ENCODE measurements at regions not wholly inside any gene's neighbourhood (a gene's known extent, or its start where the extent isn't known, plus 50 kb on each side); places are given as distances from the start of the nearest gene placed in this dataset.

DNA sequence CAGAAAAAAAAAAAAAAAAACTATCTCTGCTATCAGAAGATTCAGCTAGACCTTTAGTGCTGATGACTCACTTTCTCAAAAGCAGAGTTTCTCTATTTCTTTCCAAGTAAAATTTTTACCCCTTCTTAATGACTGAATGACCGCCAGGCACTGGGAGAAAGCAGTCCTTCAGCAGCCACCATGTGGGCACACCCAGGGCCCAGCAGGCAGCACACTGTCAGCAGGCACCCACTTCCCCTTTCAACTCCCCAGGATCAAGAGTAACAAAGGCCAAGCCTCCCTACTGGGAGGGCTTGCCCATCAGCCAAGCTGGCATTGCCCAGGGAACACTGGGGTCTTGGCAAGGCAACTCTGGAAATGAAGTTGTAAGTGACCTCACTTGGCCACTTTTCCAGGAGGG lies 201.9 kb upstream of the MAMLD1 start:
- no peak for DNase-seq
- Mint-ChIP-seq H3K27me3 (no peaks in the 10 kb centered on the region), H3K4me1 (no peaks in the 10 kb centered on the region), H3K4me3 (no peak overlapping the region), H3K27ac (no peak overlapping the region), H3K9me3 (no peaks in the 10 kb centered on the region), H3K36me3 (no peaks in the 10 kb centered on the region)

DNA sequence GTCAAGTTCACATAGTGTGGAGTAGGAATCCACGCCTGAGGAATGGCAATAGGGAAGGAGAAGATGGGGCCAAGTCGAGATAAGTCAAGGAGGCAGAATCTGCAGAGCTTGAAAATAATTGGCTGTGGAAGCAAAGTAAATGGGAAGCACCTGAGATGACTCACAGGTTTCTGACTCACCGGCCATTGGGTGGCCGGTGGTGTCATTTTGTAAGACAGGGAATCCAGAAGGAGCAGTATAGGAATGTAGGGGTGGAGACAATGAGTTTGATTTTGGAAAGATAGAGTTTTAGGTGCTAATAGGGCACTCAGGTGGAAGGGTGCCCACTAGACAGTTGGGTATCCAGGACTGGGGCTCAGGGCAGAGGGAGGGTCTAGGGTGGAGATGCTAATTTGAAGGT lies 201.0 kb upstream of the MAMLD1 start:
- Mint-ChIP-seq H3K4me1 (no peaks in the 10 kb centered on the region), H3K27me3 (no peaks in the 10 kb centered on the region), H3K27ac (no peak overlapping the region), H3K9me3 (no peaks in the 10 kb centered on the region), H3K36me3 (no peaks in the 10 kb centered on the region), H3K4me3 (no peak overlapping the region)
- DNase-seq = no peak

DNA sequence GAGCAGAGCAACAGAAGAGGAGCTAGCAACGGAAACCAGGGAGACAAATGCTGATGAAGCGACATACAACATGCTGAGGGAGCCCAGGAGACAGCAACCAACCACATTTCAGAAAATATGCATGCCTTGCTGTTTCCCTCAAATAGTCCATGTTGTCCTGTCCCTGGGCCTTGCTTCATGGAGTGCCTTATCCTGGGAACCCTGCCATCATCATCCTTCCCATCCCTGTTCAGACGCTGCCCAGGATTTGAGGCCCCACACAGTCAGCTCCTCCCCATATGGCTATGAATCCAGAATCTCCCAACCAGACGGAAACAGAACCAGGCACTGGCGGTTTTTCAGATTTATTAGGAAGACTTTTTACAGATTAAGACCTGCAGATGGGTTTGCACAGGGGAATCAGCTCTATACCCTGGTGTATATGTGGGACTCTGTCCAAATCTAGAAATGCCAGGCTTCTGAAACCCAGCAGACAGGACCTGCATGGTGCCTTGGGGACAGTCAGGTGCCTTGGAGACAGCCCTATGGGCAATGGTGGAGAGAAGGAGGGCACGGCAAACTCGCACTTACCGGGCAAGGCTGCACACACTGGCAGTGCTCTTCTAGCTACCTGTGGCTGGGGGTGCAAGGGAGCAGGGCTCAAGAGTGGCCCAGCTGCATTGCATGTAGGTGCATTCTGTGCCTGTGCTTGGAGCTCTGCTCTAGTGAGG lies 199.7 kb upstream of the MAMLD1 start:
- Mint-ChIP-seq H3K27ac (no peak overlapping the region), H3K27me3 (no peaks in the 10 kb centered on the region), H3K9me3 (no peaks in the 10 kb centered on the region), H3K4me1 (no peaks in the 10 kb centered on the region), H3K4me3 (no peak overlapping the region), H3K36me3 (no peaks in the 10 kb centered on the region)
- no peak for DNase-seq

DNA sequence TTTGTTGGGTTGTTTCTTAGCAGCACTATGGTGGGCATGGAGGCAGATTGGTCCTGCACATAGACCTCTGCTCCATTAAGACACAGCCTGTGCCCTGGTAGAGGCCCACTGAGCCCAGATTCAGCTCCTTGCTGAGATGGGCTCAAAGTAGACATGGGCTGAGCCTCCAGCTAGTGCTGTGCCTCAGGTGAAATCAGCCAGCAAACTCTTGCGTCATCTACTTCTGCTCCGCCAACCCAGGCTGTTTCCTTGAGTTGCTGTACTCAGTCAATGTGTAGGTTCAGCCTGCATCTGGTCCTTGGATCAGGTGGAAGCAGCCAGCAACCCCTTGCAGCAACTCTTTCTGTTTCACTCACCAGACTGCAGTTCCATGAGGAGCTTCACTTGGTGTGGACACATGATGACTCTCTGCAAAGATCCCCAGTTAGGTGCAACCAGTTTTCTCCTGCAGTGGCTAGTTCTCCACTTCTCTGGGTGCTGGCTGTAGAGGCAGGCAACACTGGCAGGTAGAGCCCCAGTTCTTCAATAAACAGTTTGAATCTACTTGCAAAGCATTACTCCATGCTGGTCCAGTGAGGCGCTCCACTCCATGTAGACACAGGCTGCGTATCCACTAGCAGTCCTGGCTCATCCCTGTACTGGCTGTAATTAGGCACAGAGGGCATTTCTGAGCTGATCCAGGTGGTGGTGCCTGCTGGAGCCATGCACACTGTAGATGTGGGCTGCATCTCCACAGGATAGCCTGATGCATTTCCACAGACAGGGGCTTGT lies 199.0 kb upstream of the MAMLD1 start:
- Mint-ChIP-seq H3K4me1 (no peaks in the 10 kb centered on the region), H3K36me3 (no peaks in the 10 kb centered on the region), H3K27ac (no peak overlapping the region), H3K9me3 (no peaks in the 10 kb centered on the region), H3K27me3 (no peaks in the 10 kb centered on the region), H3K4me3 (no peak overlapping the region)
- no peak for DNase-seq

DNA sequence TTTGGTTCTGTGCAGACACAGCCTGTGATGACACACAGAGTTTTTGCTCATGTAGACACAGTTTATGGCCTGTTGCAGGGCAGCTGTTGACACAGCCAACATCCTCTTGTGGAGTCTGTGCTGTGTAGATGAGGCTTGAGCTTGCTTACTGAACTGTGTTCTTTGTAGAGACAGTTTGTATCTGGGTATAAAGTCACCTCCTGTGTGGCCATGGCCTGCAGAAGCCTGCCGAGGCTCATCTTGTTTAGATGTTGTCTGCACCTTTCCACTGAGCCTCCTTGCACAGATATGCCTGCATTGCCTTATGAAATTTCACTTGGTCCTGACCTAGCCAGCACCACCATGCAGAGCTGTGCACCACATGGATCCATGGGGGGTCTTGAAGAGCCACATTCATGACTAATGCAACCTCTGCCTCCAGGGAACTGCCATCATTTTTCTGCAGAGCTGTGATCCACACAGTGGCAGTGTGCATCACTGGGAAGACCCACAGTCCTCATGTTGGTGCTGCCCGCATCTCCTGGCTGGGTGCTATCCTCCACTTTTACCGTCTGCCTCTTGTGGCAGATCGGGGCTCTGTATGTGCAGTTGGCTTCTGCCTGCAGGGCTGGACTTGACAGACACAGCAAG lies 198.0 kb upstream of the MAMLD1 start:
- Mint-ChIP-seq H3K27me3 (no peaks in the 10 kb centered on the region), H3K4me1 (no peaks in the 10 kb centered on the region), H3K9me3 (no peaks in the 10 kb centered on the region), H3K36me3 (no peaks in the 10 kb centered on the region), H3K27ac (no peak overlapping the region), H3K4me3 (no peak overlapping the region)
- DNase-seq = no peak

DNA sequence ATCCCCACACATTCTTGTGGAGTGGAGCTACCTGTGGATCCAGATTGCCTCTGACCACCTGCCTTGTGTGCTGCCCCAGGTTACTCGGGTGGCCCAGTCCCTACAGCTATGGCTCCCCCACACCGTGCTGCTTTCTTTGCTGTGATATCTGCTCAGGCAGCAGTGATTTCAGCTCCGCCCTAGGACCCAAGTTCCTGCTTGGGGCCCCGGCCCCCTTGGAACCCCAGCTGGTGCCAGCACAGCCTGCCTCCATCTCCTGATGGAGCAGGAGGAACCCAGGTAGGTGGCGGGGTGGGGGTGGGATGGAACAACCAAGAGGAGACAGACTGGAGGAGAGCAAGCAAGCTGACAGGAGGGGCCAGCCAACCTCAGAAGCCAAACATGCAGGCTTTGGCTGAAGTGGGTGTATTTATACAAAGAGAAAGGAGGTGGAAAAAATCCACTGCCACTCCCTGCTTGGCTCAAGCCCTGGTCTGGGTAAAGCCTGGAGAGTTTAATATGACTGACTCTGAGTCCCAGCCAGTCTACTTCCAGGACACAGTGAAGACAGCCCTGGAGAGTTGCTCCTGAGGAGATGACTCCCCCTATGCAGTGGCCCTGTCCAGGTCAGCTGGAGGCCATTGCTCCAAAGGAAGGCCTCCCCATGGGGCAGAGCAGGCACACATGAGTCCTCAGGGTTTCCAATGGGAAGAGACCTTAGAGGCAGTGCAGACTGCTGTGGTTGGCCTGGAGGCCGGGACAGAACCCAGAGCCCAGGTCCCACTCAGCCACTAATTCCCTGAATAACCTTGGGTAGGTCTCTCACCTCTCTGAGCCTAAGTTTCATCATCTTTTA lies 197.1 kb upstream of the MAMLD1 start:
- Mint-ChIP-seq H3K4me3 (no peak overlapping the region), H3K27ac (no peak overlapping the region), H3K9me3 (no peaks in the 10 kb centered on the region), H3K36me3 (no peaks in the 10 kb centered on the region), H3K27me3 (no peaks in the 10 kb centered on the region), H3K4me1 (no peaks in the 10 kb centered on the region)
- DNase-seq = no peak

DNA sequence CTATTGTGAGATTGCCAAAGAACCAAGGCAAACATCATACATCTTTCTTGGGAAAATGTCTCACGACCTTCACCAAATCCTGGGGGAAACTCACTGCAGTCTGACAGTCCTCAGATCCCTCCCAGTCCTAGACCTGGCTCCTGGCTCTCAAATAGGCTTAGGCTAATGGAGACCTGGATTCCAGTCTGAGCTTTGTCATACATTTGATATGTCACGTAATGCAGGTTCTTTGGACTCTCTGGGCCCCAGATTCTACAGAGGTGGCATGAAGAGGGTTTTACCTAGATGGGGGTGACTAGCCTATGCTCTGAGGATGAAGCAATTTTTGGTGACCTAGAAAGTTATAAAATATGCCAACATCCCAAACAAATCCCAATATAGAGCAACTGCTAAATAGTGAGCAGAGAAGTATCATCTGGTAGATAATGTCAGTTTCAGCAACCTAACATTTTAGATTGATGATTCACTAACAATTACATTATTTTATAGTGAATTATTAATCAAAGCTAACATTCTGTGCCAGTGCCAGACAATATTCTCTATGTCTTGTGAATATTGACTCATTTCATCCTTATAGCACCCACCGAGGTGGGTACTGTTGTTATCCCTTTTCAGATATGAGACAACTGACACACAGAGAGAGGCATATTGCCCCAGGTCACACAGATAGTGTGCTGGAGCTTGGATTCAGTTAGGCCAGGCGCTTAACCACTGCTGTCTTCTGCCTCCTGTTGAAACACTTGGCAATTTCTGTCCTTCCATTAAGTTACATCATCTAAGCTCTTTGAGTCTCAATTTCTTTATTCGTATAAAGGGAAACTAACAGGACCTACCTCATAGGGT lies 195.4 kb upstream of the MAMLD1 start:
- no peak overlapping the region for H3K4me3 Mint-ChIP-seq

DNA sequence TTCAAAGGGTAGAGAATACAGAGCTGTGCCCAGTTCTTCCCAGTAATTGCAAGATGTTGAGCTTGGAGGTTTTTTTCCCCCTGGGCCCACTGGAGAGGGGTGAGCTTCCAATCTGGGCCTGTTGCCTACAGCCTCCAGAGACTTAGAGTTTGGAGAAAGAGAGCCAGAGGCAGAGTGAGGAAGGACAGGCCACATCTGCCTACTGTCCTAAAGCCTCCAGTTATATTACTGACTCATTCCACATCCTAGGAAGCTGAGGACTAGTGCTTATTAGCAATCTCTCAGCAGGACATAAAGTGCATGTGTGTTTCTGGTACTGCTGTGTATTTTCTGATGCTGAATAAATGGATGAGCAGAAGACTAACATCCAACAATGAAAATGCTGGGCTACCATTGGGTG lies 181.0 kb upstream of the MAMLD1 start:
- Mint-ChIP-seq H3K9me3 (no peaks in the 10 kb centered on the region), H3K4me1 (no peaks in the 10 kb centered on the region), H3K27ac (no peak overlapping the region), H3K36me3 (no peaks in the 10 kb centered on the region), H3K4me3 (no peak overlapping the region), H3K27me3 (peaks cover 5% of the 10 kb centered on the region)
- DNase-seq = no peak

More for the DNA sequence above, 195.4 kb upstream of the MAMLD1 start:
- DNase-seq = no peak
- no peaks in the 10 kb centered on the region for H3K4me1 Mint-ChIP-seq
- no peaks in the 10 kb centered on the region for H3K9me3 Mint-ChIP-seq
- H3K27ac Mint-ChIP-seq = no peak overlapping the region
- H3K27me3 Mint-ChIP-seq = peaks cover 4% of the 10 kb centered on the region
- H3K36me3 Mint-ChIP-seq = no peaks in the 10 kb centered on the region

DNA sequence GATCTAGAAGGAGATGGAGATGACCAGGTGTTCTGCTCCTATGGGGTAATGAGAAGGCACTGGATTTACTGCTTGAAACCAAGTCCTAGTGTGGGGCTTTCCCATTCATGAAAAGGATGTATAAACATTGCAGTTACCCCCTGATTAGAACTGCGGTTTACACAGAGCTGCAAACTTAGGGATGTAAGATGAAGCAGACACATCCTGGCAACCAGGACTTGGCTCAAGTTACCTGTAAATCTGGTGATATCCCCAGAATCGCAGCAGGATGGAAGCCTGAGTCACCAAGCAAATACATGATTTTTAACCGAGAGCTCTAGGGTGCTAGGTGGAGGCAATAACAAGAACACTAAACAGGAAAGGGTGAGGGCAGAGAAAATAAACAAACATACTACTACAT lies 178.6 kb upstream of the MAMLD1 start:
- no peak overlapping the region for H3K27ac Mint-ChIP-seq
- no peaks in the 10 kb centered on the region for H3K4me1 Mint-ChIP-seq
- DNase-seq = no peak
- no peak overlapping the region for H3K4me3 Mint-ChIP-seq
- no peaks in the 10 kb centered on the region for H3K36me3 Mint-ChIP-seq
- H3K27me3 Mint-ChIP-seq = peaks cover 2% of the 10 kb centered on the region
- H3K9me3 Mint-ChIP-seq = no peaks in the 10 kb centered on the region

DNA sequence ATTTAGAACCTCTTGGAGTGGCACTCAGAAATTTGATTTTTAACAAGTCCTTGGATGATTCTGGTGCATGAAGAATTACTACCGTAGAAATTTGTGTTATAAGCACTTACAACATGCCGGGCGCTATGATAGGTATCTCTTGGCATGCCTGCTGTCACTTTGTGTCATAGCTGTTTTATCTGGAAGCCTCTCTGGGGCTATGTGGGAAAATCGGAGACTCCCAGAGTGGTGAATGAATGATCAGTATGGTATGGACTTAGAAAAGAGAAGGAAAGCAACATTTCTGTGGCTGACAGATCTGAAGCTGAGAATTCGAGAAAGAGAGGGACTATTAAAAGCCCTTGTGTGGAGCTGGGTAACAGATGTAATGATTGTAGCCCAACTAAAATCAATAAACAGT lies 177.4 kb upstream of the MAMLD1 start:
- Mint-ChIP-seq H3K4me3 (no peak overlapping the region), H3K9me3 (no peaks in the 10 kb centered on the region), H3K27ac (no peak overlapping the region), H3K27me3 (no peaks in the 10 kb centered on the region), H3K4me1 (no peaks in the 10 kb centered on the region), H3K36me3 (no peaks in the 10 kb centered on the region)
- DNase-seq = no peak

DNA sequence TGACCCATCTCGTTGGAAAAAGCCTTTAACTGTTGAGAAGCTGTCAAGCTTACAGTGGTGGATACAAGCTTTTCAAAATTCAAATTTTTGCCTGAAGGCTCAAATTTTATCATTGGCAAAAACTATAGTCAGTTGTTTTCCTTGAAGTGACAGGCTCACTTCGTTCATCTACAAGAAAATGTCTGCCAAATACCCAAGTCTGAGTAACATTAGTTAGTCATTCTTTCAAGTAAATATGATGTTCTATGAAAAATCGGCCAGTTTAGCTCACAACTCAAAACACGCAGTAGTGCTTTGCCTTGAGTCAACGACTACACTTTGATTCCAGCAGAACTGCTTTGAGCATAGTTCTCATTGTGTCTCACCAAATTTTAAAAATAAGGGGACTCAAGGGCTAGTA lies 170.3 kb upstream of the MAMLD1 start:
- H3K27me3 Mint-ChIP-seq = no peaks in the 10 kb centered on the region
- no peak overlapping the region for H3K27ac Mint-ChIP-seq
- H3K36me3 Mint-ChIP-seq = no peaks in the 10 kb centered on the region
- H3K4me3 Mint-ChIP-seq = no peak overlapping the region
- H3K4me1 Mint-ChIP-seq = no peaks in the 10 kb centered on the region
- no peak for DNase-seq
- no peaks in the 10 kb centered on the region for H3K9me3 Mint-ChIP-seq

DNA sequence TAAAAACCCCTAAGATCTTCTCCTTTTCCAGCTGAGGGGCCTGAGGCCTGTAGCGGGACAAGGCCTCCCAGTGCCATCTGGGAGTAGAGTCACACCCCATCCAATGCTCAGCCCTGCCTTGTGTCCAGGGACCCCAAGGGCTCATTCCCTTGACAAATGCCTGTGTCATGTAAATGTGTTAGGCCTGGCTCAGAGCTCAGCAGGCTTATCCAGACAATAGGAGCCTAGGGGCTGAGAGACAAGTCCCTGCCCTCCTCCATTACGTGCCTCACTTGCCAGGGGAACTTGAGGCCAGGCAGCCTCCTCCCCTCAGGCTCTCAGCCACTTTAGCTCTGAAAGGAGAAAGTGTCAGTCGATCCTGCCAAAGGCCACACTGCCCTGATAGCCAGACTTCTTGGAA lies 166.8 kb upstream of the MAMLD1 start:
- Mint-ChIP-seq H3K4me3 (no peak overlapping the region), H3K4me1 (peaks cover 7% of the 10 kb centered on the region), H3K27ac (no peak overlapping the region), H3K36me3 (no peaks in the 10 kb centered on the region), H3K9me3 (no peaks in the 10 kb centered on the region), H3K27me3 (no peaks in the 10 kb centered on the region)
- no peak for DNase-seq

DNA sequence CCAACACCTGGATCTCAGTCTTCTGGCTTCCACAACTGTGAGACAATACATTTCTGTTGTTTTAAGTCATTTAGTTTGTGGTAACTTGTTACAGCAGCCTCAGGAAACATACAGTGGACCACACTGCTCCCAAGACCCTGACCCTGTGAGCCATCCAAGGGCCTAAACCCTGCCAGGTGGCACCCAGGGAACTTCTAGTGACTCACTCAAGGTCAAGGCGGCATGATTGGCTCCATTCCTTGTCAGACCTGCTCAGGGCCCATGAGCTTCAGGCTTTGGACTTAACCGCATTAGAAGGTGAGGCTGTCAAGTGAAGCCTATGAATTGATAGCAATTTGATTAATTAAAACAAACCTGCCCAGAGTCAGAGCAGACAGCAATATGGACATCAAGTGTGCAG lies 165.7 kb upstream of the MAMLD1 start:
- no peaks in the 10 kb centered on the region for H3K36me3 Mint-ChIP-seq
- H3K4me3 Mint-ChIP-seq = no peak overlapping the region
- H3K27ac Mint-ChIP-seq = no peak overlapping the region
- no peaks in the 10 kb centered on the region for H3K9me3 Mint-ChIP-seq
- DNase-seq = no peak
- no peaks in the 10 kb centered on the region for H3K27me3 Mint-ChIP-seq
- peaks cover 7% of the 10 kb centered on the region for H3K4me1 Mint-ChIP-seq

DNA sequence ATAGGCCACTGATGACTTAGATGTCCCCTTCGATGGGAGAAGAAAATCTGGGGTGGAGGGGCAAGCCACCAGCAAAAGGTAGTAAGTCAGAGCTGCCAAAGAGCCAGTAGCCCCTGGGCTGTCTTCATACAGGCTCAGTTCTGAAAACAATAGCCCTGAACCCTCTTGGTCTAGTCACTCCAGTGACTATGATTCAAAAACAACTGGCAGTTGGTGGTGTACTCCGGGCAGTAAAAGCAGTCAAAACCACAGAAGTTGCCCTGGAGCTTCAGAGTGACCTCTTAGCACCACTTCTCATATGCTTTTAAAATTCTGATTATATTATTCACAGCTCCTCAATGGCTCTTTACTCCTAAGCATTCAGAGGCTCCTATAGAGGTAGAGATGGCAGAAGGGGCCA lies 164.3 kb upstream of the MAMLD1 start:
- peaks cover 7% of the 10 kb centered on the region for H3K4me1 Mint-ChIP-seq
- H3K27me3 Mint-ChIP-seq = no peaks in the 10 kb centered on the region
- no peaks in the 10 kb centered on the region for H3K9me3 Mint-ChIP-seq
- no peak overlapping the region for H3K4me3 Mint-ChIP-seq
- H3K36me3 Mint-ChIP-seq = no peaks in the 10 kb centered on the region
- DNase-seq = no peak
- no peak overlapping the region for H3K27ac Mint-ChIP-seq

All from activated naive CD8-positive, alpha-beta T cell treated with anti-CD3 and anti-CD28 coated beads for 36 hours (primary cell).